NOMO-1 (cell line): ENCODE measurements at regions not wholly inside any gene's neighbourhood (a gene's known extent, or its start where the extent isn't known, plus 50 kb on each side); places are given as distances from the start of the nearest gene placed in this dataset.
"Not testable (repeated sequence)": the region's sequence is repeated elsewhere in the genome, so short reads cannot be mapped to it uniquely, and the experiment has no call there.

ENCODE experiments used
- DNase-seq, 2 experiments: peaks; one replicate each; lab custom pipeline; 2025; ENCODE audit not compliant: unreplicated experiment in 2 of 2; lab: John Stamatoyannopoulos, UW

DNA sequence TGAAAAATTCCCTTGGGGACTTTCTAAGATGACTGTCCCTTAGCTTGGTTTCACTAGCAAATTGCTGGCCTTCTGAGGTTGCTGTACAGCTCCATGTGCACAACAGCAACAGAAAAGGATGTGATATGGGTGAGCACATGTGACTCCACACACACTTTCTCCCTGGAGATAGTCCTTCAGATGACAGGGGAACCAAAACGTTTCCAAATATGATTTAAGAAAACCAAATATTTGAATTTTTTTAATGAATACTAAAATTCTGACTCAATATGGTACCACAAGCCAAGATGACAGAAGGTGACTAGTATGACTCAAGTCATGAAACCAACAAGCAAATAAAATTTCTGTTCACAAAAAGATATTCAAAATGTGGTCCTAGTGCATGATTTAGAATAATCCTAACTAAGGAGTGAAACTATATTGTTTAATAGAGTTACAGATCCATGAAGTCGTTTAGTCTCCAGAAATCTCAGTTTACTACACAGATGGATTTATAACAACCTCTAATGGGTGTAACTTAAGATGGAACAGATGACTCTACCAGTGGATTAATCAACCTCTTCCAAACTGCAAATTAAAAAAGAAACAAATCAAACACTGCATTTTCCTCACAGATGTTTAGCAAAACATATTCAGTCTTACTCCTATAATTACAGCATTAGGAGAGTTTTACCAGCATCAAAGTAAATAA lies 144.8 kb upstream of the PIK3R1 start:
- DNase-seq, result no peak

DNA sequence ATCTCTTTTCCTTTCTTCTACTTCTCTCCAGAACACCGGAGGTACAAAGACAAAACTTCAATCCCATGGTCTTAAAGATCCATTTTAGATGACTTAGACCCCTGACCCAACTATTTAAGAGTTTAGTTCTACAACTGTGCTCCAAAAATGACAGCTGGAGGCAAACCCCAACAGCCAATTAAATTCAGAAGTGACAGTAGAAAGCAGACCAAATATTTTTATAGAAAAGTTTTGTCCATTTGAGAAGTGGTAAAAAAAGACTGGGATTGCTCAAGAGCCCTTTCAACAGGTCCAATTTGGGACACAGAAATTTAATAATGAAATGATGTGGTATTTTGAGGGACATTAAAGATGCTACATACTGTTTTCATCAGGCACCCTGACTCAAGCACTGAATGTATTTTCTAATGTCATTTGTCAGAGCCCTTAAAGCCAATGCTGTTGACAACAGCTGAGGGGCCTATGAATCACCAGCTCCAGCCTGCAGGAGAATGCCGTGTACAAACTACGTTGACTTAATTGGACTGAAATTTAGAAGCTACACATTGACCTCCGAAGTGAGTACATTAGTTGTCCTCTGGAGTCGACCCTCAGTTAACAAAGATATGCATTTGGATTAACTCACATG lies 147.5 kb upstream of the PIK3R1 start:
- DNase-seq, result no peak

DNA sequence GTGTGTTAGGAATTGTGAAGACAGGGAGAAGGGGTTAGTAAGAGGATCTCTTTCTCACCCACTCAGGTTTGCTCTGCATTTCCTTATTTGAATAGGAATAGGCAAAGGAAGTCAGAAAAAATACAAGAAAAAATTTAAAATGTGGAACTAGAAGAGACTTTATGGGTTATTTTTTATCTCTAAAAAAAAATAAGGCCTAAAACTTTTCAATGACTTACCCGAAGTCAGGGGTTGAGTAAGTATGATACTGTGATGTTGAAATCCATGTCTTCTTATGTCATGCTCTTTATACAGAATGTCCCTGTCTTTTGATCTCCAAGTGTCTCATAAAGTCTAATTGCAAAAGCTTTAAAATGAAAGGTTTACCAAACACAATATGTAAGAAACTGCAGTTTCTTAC lies 148.3 kb upstream of the PIK3R1 start:
- DNase-seq, result peak; percentile 14 to 64

DNA sequence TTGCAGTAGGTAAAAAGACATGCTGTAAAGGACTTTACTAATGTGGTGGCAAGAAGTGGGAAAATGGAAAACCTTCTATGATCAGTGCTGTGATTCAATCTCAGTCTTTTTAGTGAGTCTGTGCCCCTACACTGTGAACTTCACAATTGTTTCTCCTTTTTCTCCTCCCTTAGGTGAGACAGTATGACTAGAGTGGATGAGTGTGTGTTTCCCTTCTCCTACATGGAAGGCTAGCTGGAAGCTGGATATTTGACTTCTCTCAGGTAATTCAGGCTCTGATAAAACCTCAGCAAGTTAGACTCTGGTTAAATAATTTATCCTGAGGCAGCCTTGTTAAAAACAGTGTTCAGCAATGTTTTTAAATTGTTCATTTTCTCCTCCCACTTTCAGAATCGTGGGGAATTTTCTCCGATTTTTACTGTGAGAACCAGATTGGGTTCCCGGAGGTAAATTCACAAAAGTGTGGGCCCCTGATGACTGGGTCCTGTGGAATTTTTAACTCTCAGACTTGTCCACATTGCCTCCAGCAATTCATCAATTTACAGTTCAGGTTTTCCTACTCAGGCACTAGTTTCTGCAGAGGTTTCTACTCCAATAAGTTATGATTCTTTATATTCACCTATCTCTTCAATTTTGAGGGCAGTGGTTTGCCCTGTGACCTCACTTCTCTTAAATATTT lies 149.1 kb upstream of the PIK3R1 start:
- no peak for DNase-seq

DNA sequence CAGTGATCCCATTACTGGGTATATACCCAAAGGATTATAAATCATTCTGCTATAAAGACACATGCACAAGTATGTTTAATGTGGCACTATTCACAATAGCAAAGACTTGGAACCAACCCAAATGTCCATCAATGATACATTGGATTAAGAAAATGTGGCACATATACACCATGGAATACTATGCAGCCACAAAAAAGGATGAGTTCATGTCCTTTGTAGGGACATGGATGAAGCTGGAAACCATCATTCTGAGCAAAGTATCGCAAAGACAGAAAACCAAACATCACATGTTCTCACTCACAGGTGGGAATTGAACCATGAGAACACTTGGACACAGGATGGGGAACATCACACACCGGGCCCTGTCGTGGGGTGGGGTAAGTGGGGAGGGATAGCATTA lies 150.2 kb upstream of the PIK3R1 start:
- DNase-seq, result not testable (repeated sequence)

DNA sequence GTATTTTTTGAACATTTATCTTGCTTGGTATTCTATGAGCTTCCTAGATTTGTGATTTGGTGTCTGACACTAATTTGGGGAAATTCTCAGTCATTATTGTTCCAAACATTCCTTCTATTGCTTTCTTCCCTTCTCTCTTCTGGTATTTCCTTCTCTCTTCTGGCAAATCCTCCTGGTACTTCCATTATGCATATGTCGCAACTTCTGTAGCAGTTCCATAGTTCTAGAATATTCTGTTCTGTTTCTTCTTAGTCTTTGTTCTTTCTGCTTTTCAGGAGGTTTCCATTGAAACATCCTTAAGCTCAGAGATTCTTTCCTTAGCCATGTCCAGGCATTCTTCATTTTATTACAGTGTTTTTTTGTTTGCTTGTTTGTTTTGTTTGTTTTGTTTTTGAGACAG lies 155.2 kb upstream of the PIK3R1 start:
- no peak for DNase-seq

DNA sequence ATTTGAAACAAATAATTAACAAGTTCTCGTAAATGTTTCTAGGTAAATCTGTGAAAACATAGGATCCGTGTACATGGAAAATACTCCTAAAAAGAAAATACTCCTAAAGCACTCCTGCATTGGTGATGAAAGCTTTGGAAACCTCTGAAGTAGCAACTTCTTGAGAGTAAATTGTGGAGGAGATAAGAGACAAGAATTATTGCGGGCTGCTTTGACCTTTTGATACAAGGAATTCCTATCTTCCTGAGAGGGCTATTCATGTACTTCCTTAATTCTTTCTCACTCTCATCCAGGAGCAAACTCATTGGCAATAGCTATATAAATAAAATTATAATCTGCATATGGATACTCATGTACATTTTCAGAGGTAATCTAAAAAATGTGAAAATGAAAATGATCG lies 158.4 kb upstream of the PIK3R1 start:
- no peak for DNase-seq

DNA sequence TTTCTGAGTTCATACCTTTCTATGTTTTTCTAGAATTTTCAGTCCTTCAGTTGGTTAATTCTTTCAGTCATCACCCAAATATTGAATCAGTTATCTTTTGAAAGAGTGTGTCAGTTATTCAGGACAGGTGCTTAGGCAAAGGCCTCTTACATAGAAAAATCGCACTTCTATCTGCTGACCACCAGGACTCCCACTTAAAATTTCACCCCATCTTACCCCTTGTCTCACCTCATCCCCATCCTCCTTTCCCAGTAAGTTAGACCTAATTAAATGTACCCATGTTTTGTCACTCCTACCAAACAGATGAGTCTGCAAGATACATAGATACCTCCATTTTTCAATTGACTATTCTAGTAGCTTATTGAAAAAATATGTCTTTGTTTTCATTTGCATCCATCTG lies 159.9 kb upstream of the PIK3R1 start:
- no peak for DNase-seq

DNA sequence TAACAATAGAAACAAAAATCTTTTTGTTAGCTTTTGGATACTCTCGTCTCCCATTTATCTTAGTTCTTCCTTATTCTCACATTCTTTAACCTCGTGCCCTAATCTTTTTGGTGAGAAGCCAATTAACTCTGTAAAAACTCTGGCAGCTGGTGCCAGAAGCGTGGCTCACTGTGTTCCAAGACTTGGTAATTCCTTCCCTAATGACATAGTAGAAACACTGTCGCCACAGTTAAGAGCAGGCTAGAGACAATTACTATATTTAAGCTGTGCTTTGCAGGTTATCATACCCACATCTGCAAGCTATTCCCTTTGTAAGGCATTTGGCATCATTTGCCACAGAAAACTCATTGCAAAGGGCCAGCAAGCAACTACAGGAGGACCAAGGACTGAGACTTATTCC lies 160.9 kb upstream of the PIK3R1 start:
- DNase-seq, result no peak

DNA sequence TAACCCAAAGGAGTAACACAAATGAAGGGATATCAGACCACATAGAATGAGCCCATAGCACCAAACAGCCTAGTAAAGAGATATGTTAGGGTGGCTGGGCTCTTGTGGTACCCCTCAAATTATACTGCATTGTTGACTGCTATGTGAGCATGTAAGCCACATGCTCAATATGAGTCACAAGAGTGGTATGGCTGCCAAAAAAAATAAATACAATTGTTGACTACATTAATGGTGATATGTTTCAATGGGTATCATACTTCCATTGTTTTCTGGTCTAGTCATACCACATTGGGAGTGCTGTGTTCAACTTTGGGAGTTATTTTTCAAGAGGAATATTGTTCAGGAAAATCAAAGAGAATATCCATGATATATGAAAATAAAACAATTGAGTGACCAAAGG lies 162.4 kb upstream of the PIK3R1 start:
- DNase-seq, result no peak

DNA sequence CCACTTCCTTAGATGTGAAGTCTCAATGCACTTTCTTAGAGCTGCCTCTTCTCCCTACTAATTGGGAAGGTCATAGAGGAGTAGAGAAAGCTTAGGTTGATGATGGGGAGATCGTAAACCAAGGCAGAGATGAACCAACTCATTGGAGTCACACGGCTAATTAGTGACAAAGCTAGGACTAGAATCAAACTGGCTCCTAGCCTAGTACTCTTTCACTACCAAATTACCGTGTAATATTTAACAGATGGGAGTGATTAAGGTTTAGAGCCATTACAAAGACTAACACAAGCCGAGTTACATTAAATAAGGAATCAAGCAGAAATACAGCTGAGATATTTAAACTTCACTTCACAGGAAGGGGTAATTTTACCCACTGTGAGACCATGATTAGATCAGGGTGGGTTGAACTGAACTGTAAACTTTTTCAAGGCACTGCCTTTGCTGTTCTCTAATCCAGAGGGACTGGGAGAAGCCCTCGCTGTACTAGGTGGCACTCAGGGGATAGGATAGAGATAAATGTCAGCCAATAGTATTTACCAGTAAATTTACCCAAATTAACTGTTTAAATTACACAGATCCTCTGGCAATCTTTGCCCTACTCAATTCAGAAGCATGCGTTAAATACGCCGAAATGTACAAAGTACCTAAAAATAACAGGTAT lies 166.4 kb upstream of the PIK3R1 start:
- no peak for DNase-seq

DNA sequence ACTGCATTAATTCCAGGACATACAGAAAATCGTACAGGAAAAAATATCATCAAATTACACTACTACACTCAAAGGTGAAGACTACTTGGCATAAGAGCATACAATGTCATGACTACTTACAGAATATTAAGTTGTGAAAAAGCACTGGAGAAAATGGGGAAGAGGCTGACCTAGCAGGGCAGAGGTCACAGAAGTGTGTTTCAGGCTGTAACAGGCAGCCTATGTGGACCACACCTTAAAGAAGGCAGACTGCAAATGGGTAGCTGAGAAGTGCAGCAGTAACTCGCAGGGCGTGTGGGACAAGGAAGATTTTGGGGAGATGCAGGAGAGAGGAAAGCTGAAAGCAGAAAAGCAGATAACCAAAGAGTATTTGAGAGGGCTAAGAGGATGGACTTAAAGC lies 167.0 kb upstream of the PIK3R1 start:
- DNase-seq, result no peak

DNA sequence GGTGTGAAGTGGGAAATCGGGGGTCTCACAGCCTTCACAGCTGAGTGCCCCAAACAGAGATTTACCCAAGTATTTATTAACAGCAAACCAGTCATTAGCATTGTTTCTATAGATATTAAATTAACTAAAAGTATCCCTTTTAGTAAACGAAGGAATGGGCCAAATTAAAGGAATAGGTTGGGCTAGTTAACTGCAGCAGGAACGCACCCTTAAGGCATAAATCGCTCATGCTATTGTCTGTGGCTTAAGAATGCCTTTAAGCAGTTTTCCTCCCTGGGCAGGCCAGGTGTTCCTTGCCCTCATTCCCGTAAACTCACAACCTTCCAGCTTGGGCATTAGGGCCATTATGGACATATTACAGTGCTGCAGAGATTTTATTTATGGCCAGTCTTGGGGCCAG lies 167.5 kb upstream of the PIK3R1 start:
- not testable (repeated sequence) for DNase-seq

DNA sequence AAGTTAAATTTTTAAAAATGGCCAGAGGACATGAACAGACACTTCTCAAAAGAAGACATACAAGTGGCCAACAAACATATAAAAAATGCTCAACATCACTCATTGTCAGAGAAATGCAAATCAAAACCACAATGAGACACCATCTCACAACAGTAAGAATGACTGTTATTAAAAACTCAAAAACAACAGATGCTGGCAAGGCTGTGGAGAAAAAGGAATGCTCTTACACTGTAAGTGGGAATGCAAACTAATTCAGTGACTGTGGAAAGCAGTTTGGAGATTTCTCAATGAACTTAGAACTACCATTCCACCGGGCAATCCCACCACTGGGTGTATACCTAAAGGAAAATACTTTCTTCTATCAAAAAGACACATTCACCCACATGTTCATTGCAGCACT lies 168.5 kb upstream of the PIK3R1 start:
- DNase-seq, result no peak

DNA sequence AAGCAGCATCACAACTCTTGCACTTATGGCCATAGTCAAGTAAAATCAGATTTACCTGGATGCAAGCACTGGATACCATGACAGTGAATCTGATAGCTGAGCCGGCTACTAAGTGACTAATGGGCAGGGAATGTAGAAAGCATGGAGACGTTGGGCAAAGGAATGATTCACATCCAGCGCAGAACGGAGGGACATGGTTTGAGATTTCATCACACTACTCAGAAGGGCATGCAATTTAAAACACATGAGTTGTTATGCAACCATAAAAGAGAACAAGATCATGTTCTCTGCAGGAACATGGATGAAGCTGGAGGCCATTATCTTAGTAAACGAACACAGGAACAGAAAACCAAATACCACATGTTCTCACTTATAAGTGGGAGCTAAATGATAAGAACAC lies 169.1 kb upstream of the PIK3R1 start:
- peak; percentile 42 to 82 for DNase-seq

DNA sequence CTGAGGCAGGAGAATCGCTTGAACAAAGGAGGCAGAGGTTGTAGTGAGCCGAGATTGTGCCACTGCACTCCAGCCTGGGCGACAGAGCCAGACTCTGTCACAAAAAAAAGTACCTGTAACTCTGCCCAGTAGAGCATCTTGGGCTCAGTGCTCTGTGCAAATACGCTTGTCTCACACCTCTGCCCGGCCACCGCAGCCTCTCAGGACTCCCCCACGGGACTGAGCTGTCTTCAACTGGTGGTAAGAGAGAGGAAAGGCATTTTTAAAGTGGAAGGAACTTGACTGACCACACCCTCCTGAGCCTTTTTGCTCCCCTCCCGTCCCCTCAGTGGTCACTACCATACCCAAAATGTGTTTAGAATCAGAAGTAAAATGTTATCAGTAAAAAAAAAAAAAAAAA lies 174.3 kb upstream of the PIK3R1 start:
- DNase-seq, result peak in 1 of 2 experiments; percentile 28

DNA sequence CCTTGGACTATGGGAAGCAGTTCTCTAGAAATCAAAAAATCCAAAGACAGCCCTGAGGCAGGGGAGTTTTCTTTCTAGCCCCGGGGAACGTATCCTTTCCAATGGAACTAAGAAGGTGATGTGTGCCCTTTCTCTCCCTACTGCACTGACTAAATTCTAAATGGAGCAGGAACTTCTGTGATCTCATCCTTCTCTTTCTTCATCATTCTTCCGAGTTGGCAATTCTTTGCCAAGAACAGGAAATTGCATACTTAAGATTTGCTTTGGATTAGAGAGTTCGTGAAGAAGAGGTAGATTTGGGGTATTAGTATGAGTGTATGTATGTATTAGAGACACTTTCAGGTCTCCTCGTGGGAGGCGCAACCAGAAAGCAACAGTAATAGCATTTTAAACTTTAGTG lies 178.0 kb upstream of the PIK3R1 start:
- peak in 1 of 2 experiments; percentile 2 for DNase-seq

DNA sequence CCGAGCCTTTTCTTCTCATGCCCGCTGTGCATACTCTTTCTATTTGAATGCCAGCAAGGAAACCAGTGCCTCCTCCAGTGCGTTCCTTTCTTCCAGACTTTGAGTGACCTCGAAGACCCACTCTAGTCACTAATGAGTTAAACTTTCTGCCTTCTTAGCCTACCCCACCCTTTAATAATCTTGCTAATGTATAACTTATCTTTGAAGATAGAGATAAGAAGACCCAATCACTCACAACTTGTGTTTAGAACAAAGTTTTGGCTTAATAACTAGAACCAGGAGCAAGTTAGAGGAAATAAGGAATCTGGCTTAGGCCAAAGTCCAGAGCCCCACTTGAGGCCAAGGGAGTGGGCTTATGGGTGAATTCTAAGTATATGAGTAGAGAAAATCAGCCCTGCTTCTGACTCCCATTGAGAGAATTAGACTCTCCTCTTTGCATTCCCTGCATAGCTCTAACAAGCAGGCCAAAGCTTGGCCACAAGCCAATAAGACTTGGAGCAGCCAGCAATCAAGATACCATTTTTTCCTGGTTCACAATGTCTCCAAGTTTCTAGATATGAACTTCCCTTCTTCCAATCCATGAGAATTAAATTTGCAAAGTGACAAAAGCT lies 181.5 kb upstream of the PIK3R1 start:
- no peak for DNase-seq

DNA sequence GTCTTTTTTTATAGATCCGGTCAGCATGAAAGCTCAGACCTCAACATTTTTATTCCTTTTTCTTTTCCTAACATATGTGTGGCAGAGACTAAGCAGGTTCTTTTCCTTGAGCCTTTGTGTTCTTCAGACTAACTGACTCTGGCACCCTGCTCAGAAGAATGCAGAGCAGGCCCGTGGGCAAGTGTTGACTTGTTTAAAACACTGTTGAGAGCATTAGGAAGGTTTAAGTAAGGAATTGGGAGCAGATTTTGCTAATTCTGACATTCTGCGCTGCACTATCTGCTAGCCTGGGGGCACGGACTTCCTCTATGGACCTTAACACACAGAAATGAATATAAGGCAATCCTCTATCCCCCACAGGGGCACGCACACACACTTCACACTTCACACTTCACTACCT lies 182.5 kb upstream of the PIK3R1 start:
- DNase-seq, result no peak

DNA sequence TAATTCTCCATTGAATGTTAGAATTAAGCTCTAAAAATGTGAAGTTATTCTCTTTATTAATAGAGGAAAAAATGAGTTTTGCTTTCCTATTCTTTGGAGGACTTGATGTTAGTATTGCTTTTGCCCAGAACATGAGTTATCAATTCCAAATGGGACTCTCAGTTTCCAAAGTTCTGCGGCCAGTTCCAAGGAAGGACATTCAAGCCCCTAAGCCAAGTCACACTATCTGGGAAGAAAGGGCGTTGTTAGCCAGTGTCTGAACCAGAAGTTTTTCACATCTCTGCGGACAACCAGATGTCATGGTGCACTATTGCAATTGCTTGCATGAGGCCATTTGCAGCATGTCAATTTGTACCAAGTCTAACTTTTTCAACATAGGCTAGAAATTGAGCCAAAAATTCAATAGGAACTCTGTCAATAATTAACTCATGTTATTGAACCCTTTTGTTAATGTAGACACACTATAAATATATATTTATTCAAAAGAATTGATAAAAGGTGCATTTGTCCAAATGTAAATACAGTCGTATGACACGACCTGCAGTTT lies 183.3 kb upstream of the PIK3R1 start:
- no peak for DNase-seq

DNA sequence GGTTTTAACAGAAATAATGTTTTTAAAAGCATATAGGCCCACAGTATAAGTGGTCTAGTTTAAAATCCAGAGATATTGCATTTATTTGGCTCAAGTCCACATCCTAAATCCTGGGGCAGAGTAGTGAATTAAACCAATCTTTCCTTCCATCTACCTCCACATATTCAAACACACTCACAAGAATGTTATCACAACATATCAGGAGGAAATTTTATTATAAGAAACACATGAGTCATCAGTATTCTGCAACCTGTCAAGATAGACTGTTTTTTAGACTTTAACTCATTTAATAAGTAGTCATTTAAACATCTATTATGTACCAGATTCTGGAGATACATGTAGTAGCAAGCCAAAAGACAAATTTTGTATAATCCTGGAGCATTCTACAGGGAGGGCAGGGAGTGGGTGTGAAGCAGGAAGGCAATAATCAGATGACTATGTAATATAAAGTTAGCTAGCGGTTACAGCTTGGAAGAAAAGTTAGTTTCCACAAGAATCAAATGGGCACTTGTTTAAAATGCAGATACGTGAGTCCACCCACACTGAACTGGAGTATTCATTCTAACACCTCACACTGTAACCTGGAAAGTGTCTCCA lies 187.3 kb upstream of the PIK3R1 start:
- DNase-seq, result no peak
